Right atrium auricular region (tissue), 2 donors: ENCODE measurements at regions not wholly inside any gene's neighbourhood (a gene's known extent, or its start where the extent isn't known, plus 50 kb on each side); places are given as distances from the start of the nearest gene placed in this dataset.

Source experiments
- DNase-seq: peaks from one replicate; pipeline ENCODE4 v3.0.0-alpha.2; 2019; ENCODE audit warnings: low spot score
- H3K27ac ChIP-seq, 2 donors: fragments of 200-600 bp; sonication (generic); 1 replicate in 1 of 2; 2 replicates in 1 of 2; pipeline ENCODE4 v1.5.1; 2016 to 2019
- H3K27me3 ChIP-seq, 2 donors: fragments of 200-600 bp; sonication (generic); one replicate each; pipeline versions ENCODE4 v1.5.1 to v1.6.0; 2017 to 2019
- H3K36me3 ChIP-seq: fragments of 200-600 bp; sonication (generic); one replicate; pipeline ENCODE4 v1.5.1; 2016
- H3K4me1 ChIP-seq, 2 donors: fragments of 200-600 bp; sonication (generic); one replicate each; pipeline versions ENCODE4 v1.5.1 to v1.6.0; 2017 to 2019
- H3K4me3 ChIP-seq, 2 donors: fragments of 200-600 bp; sonication (generic); 1 replicate in 1 of 2; 2 replicates in 1 of 2; pipeline ENCODE4 v1.5.1; 2017 to 2019; ENCODE audit warnings: mild to moderate bottlenecking in 1 of 2, moderate library complexity in 1 of 2
- H3K9me3 ChIP-seq, 2 donors: fragments of 200-600 bp; sonication (generic); one replicate each; pipeline ENCODE4 v1.5.1; 2019
- CTCF ChIP-seq, 2 donors: fragments of 200-600 bp; sonication (generic); IDR thresholded peaks; one replicate each; pipeline ENCODE4 v1.5.1; 2019; ENCODE audit warnings: antibody characterized with exemption in 2 of 2

GRCh38 chr16:85498607-85499006 lies 114.5 kb upstream of the GSE1 start:
- H3K27me3 ChIP-seq, result no peaks in the 10 kb centered on the region
- H3K4me3 ChIP-seq, result no peak overlapping the region
- H3K36me3 ChIP-seq, result no peaks in the 10 kb centered on the region
- H3K27ac ChIP-seq, result no peak overlapping the region
- TF ChIP-seq CTCF (IDR thresholded peaks at IDR 0.05), result no peak
- H3K4me1 ChIP-seq, result no peaks in the 10 kb centered on the region
- DNase-seq, result no peak
- H3K9me3 ChIP-seq, result no peaks in the 10 kb centered on the region

GRCh38 chr16:85500220-85500619 lies 112.9 kb upstream of the GSE1 start:
- Histone ChIP-seq H3K36me3 (no peaks in the 10 kb centered on the region), H3K4me3 (no peak overlapping the region), H3K9me3 (no peaks in the 10 kb centered on the region), H3K4me1 (no peaks in the 10 kb centered on the region), H3K27ac (no peak overlapping the region), H3K27me3 (no peaks in the 10 kb centered on the region)
- no peak for DNase-seq
- TF ChIP-seq CTCF (IDR thresholded peaks at IDR 0.05), result no peak

GRCh38 chr16:85501900-85502299 lies 111.2 kb upstream of the GSE1 start:
- Histone ChIP-seq H3K9me3 (no peaks in the 10 kb centered on the region), H3K27ac (no peak overlapping the region), H3K36me3 (no peaks in the 10 kb centered on the region), H3K27me3 (no peaks in the 10 kb centered on the region), H3K4me1 (peaks cover 0 to 3% of the 10 kb centered on the region in 2 donors), H3K4me3 (no peak overlapping the region)
- DNase-seq, result no peak
- no peak for TF ChIP-seq CTCF (IDR thresholded peaks at IDR 0.05)

GRCh38 chr16:85502357-85502756 lies 110.8 kb upstream of the GSE1 start:
- no peak for DNase-seq
- no peak overlapping the region for H3K27ac ChIP-seq
- no peaks in the 10 kb centered on the region for H3K36me3 ChIP-seq
- no peak overlapping the region for H3K4me3 ChIP-seq
- no peaks in the 10 kb centered on the region for H3K27me3 ChIP-seq
- H3K4me1 ChIP-seq, result peaks cover 0 to 7% of the 10 kb centered on the region in 2 donors
- H3K9me3 ChIP-seq, result no peaks in the 10 kb centered on the region
- TF ChIP-seq CTCF (IDR thresholded peaks at IDR 0.05), result no peak

- H3K27me3 ChIP-seq, result no peaks in the 10 kb centered on the region
- no peak overlapping the region for H3K27ac ChIP-seq
- H3K4me1 ChIP-seq, result peaks cover 0 to 19% of the 10 kb centered on the region in 2 donors
- no peaks in the 10 kb centered on the region for H3K9me3 ChIP-seq
- DNase-seq, result no peak
- no peak for TF ChIP-seq CTCF (IDR thresholded peaks at IDR 0.05)
- no peak overlapping the region for H3K4me3 ChIP-seq
- no peaks in the 10 kb centered on the region for H3K36me3 ChIP-seq
These were observed 109.4 kb upstream of the GSE1 start for GRCh38 chr16:85503679-85504231.

GRCh38 chr16:85504242-85504641 lies 108.9 kb upstream of the GSE1 start:
- Histone ChIP-seq H3K27ac (no peak overlapping the region), H3K4me3 (no peak overlapping the region), H3K9me3 (no peaks in the 10 kb centered on the region), H3K4me1 (peaks cover 0 to 19% of the 10 kb centered on the region in 2 donors), H3K36me3 (no peaks in the 10 kb centered on the region), H3K27me3 (no peaks in the 10 kb centered on the region)
- TF ChIP-seq CTCF (IDR thresholded peaks at IDR 0.05), result no peak
- no peak for DNase-seq
